Loucy (cell line): ENCODE measurements at regions not wholly inside any gene's neighbourhood (a gene's known extent, or its start where the extent isn't known, plus 50 kb on each side); places are given as distances from the start of the nearest gene placed in this dataset.

ENCODE experiments used
- EZH2phosphoT487 ChIP-seq: fragments of 200-600 bp; IDR thresholded peaks from 2 replicates; pipeline ENCODE4 v1.6.1; 2018; ENCODE audit warnings: antibody characterized with exemption, mild to moderate bottlenecking, moderate library complexity, borderline replicate concordance
- TF ChIP-seq, protein P1 (sequence below): fragments of 200-600 bp; sonication (generic); conservative IDR thresholded peaks from 2 replicates; pipeline ENCODE4 v1.5.1; 2014; ENCODE audit warnings: mild to moderate bottlenecking, antibody characterized with exemption, low read length

DNA sequence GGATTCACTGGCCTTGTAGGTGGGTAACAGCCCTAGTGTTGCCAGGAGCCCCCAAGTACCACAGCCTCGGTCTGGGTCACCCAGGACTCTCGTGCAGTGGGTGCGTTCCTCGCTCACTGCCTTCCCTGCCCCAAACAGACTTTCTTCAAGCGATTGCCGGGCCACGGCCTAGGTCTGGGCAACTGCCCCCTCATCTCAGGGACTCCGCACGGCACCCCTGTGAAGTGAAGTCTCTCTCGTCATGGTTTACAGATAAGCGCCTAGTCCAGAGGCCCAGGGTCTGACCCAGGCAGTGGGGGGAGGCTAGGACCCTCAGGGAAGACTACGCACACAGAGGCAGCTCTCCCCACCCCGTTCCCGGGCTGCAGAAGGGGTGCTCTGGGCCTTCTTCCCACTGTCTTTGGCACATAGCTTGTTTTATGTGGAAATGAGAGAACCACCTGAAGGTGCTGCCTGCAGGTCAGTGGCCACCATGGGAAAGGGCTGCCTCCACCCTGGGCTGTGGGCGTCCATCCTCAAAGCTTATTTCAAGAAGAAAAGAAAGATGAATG lies 220.8 kb downstream of the ERMARD start:
- TF ChIP-seq, protein P1, sequence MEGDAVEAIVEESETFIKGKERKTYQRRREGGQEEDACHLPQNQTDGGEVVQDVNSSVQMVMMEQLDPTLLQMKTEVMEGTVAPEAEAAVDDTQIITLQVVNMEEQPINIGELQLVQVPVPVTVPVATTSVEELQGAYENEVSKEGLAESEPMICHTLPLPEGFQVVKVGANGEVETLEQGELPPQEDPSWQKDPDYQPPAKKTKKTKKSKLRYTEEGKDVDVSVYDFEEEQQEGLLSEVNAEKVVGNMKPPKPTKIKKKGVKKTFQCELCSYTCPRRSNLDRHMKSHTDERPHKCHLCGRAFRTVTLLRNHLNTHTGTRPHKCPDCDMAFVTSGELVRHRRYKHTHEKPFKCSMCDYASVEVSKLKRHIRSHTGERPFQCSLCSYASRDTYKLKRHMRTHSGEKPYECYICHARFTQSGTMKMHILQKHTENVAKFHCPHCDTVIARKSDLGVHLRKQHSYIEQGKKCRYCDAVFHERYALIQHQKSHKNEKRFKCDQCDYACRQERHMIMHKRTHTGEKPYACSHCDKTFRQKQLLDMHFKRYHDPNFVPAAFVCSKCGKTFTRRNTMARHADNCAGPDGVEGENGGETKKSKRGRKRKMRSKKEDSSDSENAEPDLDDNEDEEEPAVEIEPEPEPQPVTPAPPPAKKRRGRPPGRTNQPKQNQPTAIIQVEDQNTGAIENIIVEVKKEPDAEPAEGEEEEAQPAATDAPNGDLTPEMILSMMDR: no peak
- no peak for TF ChIP-seq EZH2phosphoT487
